ENCODE measurements at regions not wholly inside any gene's neighbourhood (a gene's known extent, or its start where the extent isn't known, plus 50 kb on each side); places are given as distances from the start of the nearest gene placed in this dataset.

- no peak for DNase-seq (ENCODE audit: low read depth)
- no peak overlapping the region for H3K4me3 ChIP-seq (ENCODE audit: low read depth, low read length)
- TF ChIP-seq CTCF (conservative IDR thresholded peaks at IDR 0.05; ENCODE audit: low read depth, low read length) = no peak
Observed at GRCh38 chr4:165757451-165757850, 115.6 kb upstream of the TLL1 start.

- no peak for DNase-seq (ENCODE audit: low read depth)
- TF ChIP-seq CTCF (conservative IDR thresholded peaks at IDR 0.05; ENCODE audit: low read depth, low read length) = no peak
- no peak overlapping the region for H3K4me3 ChIP-seq (ENCODE audit: low read depth, low read length)
Observed at GRCh38 chr4:165758086-165758485, 115.0 kb upstream of the TLL1 start.

GRCh38 chr4:165760182-165760581 lies 112.9 kb upstream of the TLL1 start:
- no peak for TF ChIP-seq CTCF (conservative IDR thresholded peaks at IDR 0.05; ENCODE audit: low read depth, low read length)
- no peak for DNase-seq (ENCODE audit: low read depth)
- no peak overlapping the region for H3K4me3 ChIP-seq (ENCODE audit: low read depth, low read length)

- peak; percentile 91 for DNase-seq (ENCODE audit: low read depth)
- no peak overlapping the region for H3K4me3 ChIP-seq (ENCODE audit: low read depth, low read length)
- no peak for TF ChIP-seq CTCF (conservative IDR thresholded peaks at IDR 0.05; ENCODE audit: low read depth, low read length)
Observed at GRCh38 chr4:165761963-165762362, 111.1 kb upstream of the TLL1 start.

GRCh38 chr4:165763640-165764039 lies 109.4 kb upstream of the TLL1 start:
- no peak for TF ChIP-seq CTCF (conservative IDR thresholded peaks at IDR 0.05; ENCODE audit: low read depth, low read length)
- no peak overlapping the region for H3K4me3 ChIP-seq (ENCODE audit: low read depth, low read length)
- no peak for DNase-seq (ENCODE audit: low read depth)

- peak; percentile 92 for DNase-seq (ENCODE audit: low read depth)
- H3K4me3 ChIP-seq (ENCODE audit: low read depth, low read length) = no peak overlapping the region
- TF ChIP-seq CTCF (conservative IDR thresholded peaks at IDR 0.05; ENCODE audit: low read depth, low read length) = no peak
Observed at GRCh38 chr4:165765053-165765452, 108.0 kb upstream of the TLL1 start.

- H3K4me3 ChIP-seq (ENCODE audit: low read depth, low read length) = no peak overlapping the region
- no peak for DNase-seq (ENCODE audit: low read depth)
- TF ChIP-seq CTCF (conservative IDR thresholded peaks at IDR 0.05; ENCODE audit: low read depth, low read length) = no peak
Observed at GRCh38 chr4:165766018-165766417, 107.0 kb upstream of the TLL1 start.
